Right lobe of liver (tissue), 4 donors: ENCODE measurements at regions not wholly inside any gene's neighbourhood (a gene's known extent, or its start where the extent isn't known, plus 50 kb on each side); places are given as distances from the start of the nearest gene placed in this dataset.

Experiments
- POLR2A ChIP-seq: fragments of 450-650 bp; IDR thresholded peaks from one replicate; pipeline ENCODE4 v1.6.1; 2017; ENCODE audit warnings: antibody characterized with exemption, mild to moderate bottlenecking
- TF ChIP-seq, protein P1 (sequence below), 4 donors: fragments of 200-600 bp in 3 of 4; fragments of 450-650 bp in 1 of 4; IDR thresholded peaks; one replicate each; pipeline versions ENCODE4 v1.5.1 to v1.8.0; 2016 to 2022; ENCODE audit warnings: antibody characterized with exemption in 4 of 4, mild to moderate bottlenecking in 2 of 4
- donor health status: DM: no; HTN: no; CAD: no.
- donor health status: DM: no; HTN: no; CAD: no.
- donor health status: DM: no; HTN: yes; CAD: no.

DNA sequence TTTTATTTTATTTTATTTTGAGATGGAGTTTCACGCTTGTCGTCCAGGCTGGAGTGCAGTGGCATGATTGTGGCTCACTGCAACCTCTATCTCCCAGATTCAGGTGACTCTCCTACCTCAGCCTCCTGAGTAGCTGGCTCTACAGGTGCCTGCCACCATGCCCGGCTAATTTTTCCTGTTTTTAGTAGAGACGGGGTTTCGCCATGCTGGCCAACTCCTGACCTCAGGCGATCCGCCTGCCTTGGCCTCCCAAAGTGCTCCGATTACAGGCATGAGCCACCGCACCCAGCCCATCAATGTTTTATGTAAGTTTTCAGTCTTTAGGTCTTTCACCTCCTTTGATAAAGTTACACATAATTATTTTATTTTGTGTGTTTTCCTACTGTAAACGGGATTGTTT is 154.6 kb downstream of the COPRS start:
- TF ChIP-seq POLR2A, result no peak
- TF ChIP-seq, protein P1, sequence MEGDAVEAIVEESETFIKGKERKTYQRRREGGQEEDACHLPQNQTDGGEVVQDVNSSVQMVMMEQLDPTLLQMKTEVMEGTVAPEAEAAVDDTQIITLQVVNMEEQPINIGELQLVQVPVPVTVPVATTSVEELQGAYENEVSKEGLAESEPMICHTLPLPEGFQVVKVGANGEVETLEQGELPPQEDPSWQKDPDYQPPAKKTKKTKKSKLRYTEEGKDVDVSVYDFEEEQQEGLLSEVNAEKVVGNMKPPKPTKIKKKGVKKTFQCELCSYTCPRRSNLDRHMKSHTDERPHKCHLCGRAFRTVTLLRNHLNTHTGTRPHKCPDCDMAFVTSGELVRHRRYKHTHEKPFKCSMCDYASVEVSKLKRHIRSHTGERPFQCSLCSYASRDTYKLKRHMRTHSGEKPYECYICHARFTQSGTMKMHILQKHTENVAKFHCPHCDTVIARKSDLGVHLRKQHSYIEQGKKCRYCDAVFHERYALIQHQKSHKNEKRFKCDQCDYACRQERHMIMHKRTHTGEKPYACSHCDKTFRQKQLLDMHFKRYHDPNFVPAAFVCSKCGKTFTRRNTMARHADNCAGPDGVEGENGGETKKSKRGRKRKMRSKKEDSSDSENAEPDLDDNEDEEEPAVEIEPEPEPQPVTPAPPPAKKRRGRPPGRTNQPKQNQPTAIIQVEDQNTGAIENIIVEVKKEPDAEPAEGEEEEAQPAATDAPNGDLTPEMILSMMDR (IDR thresholded peaks at IDR 0.05), result no peak
